COLO668 (cell line): ENCODE measurements at regions not wholly inside any gene's neighbourhood (a gene's known extent, or its start where the extent isn't known, plus 50 kb on each side); places are given as distances from the start of the nearest gene placed in this dataset.

Experiments
- DNase-seq: peaks from one replicate; lab custom pipeline; 2025; ENCODE audit not compliant: unreplicated experiment; lab: John Stamatoyannopoulos, UW

- DNase-seq = no peak
These were observed 234.2 kb upstream of the MEF2C start for GRCh38 chr5:89117124-89117644.

- DNase-seq = no peak
These were observed 228.1 kb upstream of the MEF2C start for GRCh38 chr5:89110916-89111646.

- no peak for DNase-seq
These were observed 223.5 kb upstream of the MEF2C start for GRCh38 chr5:89106480-89106879.

GRCh38 chr5:89105836-89106235, 222.9 kb upstream of the MEF2C start:
- DNase-seq = no peak

GRCh38 chr5:89105171-89105695, 222.2 kb upstream of the MEF2C start:
- no peak for DNase-seq

GRCh38 chr5:89098199-89098756, 215.3 kb upstream of the MEF2C start:
- no peak for DNase-seq

- DNase-seq = no peak
These were observed 214.1 kb upstream of the MEF2C start for GRCh38 chr5:89097103-89097502.

- no peak for DNase-seq
These were observed 212.4 kb upstream of the MEF2C start for GRCh38 chr5:89095341-89095740.

- DNase-seq = no peak
These were observed 207.1 kb upstream of the MEF2C start for GRCh38 chr5:89090037-89090436.

- DNase-seq = no peak
These were observed 204.8 kb upstream of the MEF2C start for GRCh38 chr5:89087551-89088318.

- DNase-seq = no peak
These were observed 204.1 kb upstream of the MEF2C start for GRCh38 chr5:89087128-89087527.

- no peak for DNase-seq
These were observed 203.6 kb upstream of the MEF2C start for GRCh38 chr5:89086390-89087086.

- no peak for DNase-seq
These were observed 200.8 kb upstream of the MEF2C start for GRCh38 chr5:89083791-89084190.

- no peak for DNase-seq
These were observed 198.4 kb upstream of the MEF2C start for GRCh38 chr5:89081360-89081759.

- no peak for DNase-seq
These were observed 197.6 kb upstream of the MEF2C start for GRCh38 chr5:89080467-89081116.

GRCh38 chr5:89072842-89073672, 190.1 kb upstream of the MEF2C start:
- DNase-seq = no peak

GRCh38 chr5:89071941-89072331, 189.0 kb upstream of the MEF2C start:
- DNase-seq = no peak

- no peak for DNase-seq
These were observed 188.3 kb upstream of the MEF2C start for GRCh38 chr5:89071101-89071940.

- DNase-seq = no peak
These were observed 186.6 kb upstream of the MEF2C start for GRCh38 chr5:89069591-89069990.
